Endodermal cell (in vitro differentiated cells): ENCODE measurements at regions not wholly inside any gene's neighbourhood (a gene's known extent, or its start where the extent isn't known, plus 50 kb on each side); places are given as distances from the start of the nearest gene placed in this dataset.

ENCODE experiments used
- DNase-seq: peaks from one replicate; pipeline ENCODE4 v3.0.0-alpha.2; 2017
- H3K27ac ChIP-seq: 2 replicates; pipeline ENCODE4 v1.5.1; 2013; ENCODE audit warnings: mild to moderate bottlenecking, low read depth, low read length, moderate library complexity
- H3K27me3 ChIP-seq: 2 replicates; pipeline ENCODE4 v1.6.1; 2013; ENCODE audit warnings: mild to moderate bottlenecking, low read length, moderate library complexity; ENCODE audit not compliant: insufficient read depth, control insufficient read depth, poor library complexity, severe bottlenecking
- H3K36me3 ChIP-seq: 2 replicates; pipeline ENCODE4 v1.7.0; 2013; ENCODE audit warnings: mild to moderate bottlenecking, low read length, moderate library complexity; ENCODE audit not compliant: control insufficient read depth, insufficient read depth
- H3K4me1 ChIP-seq: one replicate; pipeline ENCODE4 v1.7.0; 2013; ENCODE audit warnings: low read length; ENCODE audit not compliant: control insufficient read depth, insufficient read depth
- H3K4me3 ChIP-seq: 2 replicates; pipeline ENCODE4 v1.5.1; 2013; ENCODE audit warnings: mild to moderate bottlenecking, low read length, moderate library complexity
- H3K9ac ChIP-seq: 2 replicates; pipeline ENCODE4 v1.6.1; 2013; ENCODE audit warnings: mild to moderate bottlenecking, low read length, moderate library complexity; ENCODE audit not compliant: poor library complexity, severe bottlenecking; ENCODE audit errors: extremely low read depth
- H3K9me3 ChIP-seq: 2 replicates; pipeline ENCODE4 v1.6.1; 2013; ENCODE audit warnings: mild to moderate bottlenecking, low read length, moderate library complexity; ENCODE audit not compliant: control insufficient read depth
- H3K27ac Mint-ChIP-seq: 2 replicates; pipeline ENCODE4 v1.8.0; 2020; ENCODE audit warnings: mixed read lengths
- H3K27me3 Mint-ChIP-seq: 2 replicates; pipeline ENCODE4 v1.8.0; 2021; ENCODE audit warnings: mild to moderate bottlenecking, mixed read lengths; ENCODE audit not compliant: insufficient read depth
- H3K36me3 Mint-ChIP-seq: 2 replicates; pipeline ENCODE4 v1.8.0; 2020; ENCODE audit warnings: low read depth, mixed read lengths
- H3K4me1 Mint-ChIP-seq: 2 replicates; pipeline ENCODE4 v1.8.0; 2020; ENCODE audit warnings: mixed read lengths
- H3K4me3 Mint-ChIP-seq: 2 replicates; pipeline ENCODE4 v1.8.0; 2020; ENCODE audit warnings: mild to moderate bottlenecking, moderate library complexity, mixed read lengths
- H3K9me3 Mint-ChIP-seq: 2 replicates; pipeline ENCODE4 v1.8.0; 2020; ENCODE audit warnings: mild to moderate bottlenecking, mixed read lengths
- WGBS, 2 experiments: methylation state at CpG; one replicate each; pipeline versions ENCODE4 v1.1.5 to v1.1.7; 2013; ENCODE audit warnings: missing lambda C conversion rate in 2 of 2, mixed read lengths in 1 of 2; ENCODE audit not compliant: insufficient coverage in 1 of 2, insufficient read length in 1 of 2; 5-methylcytosine and 5-hydroxymethylcytosine counted together
- TF ChIP-seq, protein P1 (sequence below): fragments of 200-600 bp; sonication (generic); conservative IDR thresholded peaks from 2 replicates; pipeline ENCODE4 v1.5.0; 2021; ENCODE audit warnings: antibody characterized with exemption, mild to moderate bottlenecking

DNA sequence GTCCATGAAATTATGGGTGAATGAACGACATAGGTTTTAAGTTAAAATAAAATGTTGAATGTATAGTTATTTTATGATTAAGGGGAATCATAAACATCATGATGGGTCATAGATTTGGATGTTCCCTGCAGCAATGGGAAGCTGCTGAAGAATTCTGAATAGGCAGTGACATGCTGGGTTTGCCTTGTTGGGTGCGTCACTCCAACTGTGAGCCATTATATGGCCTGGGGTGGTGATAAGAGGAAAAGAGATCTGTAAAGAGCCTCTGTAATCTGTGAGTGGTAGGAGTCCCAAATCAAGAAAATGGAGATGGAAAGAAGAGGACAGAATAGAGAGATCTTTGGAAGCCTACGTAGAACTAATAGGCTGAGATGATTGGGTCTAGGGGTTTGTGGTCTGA, 58.1 kb upstream of the GPR26 start:
- no peaks in the 10 kb centered on the region for H3K36me3 Mint-ChIP-seq
- H3K27me3 Mint-ChIP-seq = peaks cover 2% of the 10 kb centered on the region
- no peak overlapping the region for H3K9ac ChIP-seq
- TF ChIP-seq, protein P1, sequence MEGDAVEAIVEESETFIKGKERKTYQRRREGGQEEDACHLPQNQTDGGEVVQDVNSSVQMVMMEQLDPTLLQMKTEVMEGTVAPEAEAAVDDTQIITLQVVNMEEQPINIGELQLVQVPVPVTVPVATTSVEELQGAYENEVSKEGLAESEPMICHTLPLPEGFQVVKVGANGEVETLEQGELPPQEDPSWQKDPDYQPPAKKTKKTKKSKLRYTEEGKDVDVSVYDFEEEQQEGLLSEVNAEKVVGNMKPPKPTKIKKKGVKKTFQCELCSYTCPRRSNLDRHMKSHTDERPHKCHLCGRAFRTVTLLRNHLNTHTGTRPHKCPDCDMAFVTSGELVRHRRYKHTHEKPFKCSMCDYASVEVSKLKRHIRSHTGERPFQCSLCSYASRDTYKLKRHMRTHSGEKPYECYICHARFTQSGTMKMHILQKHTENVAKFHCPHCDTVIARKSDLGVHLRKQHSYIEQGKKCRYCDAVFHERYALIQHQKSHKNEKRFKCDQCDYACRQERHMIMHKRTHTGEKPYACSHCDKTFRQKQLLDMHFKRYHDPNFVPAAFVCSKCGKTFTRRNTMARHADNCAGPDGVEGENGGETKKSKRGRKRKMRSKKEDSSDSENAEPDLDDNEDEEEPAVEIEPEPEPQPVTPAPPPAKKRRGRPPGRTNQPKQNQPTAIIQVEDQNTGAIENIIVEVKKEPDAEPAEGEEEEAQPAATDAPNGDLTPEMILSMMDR = no peak
- H3K9me3 ChIP-seq = no peaks in the 10 kb centered on the region
- H3K4me1 Mint-ChIP-seq = peaks cover 37% of the 10 kb centered on the region
- H3K4me3 ChIP-seq = no peak overlapping the region
- no peaks in the 10 kb centered on the region for H3K27me3 ChIP-seq
- H3K27ac ChIP-seq = no peak overlapping the region
- H3K27ac Mint-ChIP-seq = no peak overlapping the region
- 56 to 57% methylated on average over 2 to 3 of the region's 3 CpGs for WGBS, 2 experiments
- DNase-seq = peak; percentile 73
- H3K4me3 Mint-ChIP-seq = no peak overlapping the region
- no peaks in the 10 kb centered on the region for H3K36me3 ChIP-seq
- peaks cover 3% of the 10 kb centered on the region for H3K4me1 ChIP-seq
- no peaks in the 10 kb centered on the region for H3K9me3 Mint-ChIP-seq

DNA sequence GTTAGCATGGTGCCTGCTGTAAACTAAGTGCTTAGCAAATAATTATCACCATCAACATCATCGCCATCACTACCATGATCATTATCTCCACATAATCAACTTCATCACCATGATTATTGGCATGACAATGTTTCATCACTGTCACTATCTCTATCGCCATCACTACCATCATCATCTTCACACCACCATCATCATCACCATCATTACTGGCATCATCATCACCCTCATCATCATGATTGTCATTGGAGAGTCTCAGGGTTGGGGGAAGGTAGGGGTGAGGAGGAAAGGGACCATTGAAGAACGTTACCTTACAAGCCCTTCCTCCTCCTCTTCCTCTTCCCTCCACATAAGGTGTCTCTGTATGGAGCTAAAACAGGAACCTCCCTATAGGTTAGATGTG, 54.9 kb upstream of the GPR26 start:
- TF ChIP-seq, protein P1 = no peak
- H3K4me3 Mint-ChIP-seq = no peak overlapping the region
- Histone ChIP-seq H3K9ac (no peak overlapping the region), H3K4me1 (peaks cover 3% of the 10 kb centered on the region), H3K4me3 (no peak overlapping the region), H3K9me3 (no peaks in the 10 kb centered on the region), H3K27me3 (peaks cover 15% of the 10 kb centered on the region), H3K27ac (no peak overlapping the region), H3K36me3 (no peaks in the 10 kb centered on the region)
- WGBS, 2 experiments = 87 to 100% methylated on average over 1 to 2 of the region's 3 CpGs
- H3K9me3 Mint-ChIP-seq = no peaks in the 10 kb centered on the region
- H3K27me3 Mint-ChIP-seq = peaks cover 9% of the 10 kb centered on the region
- no peaks in the 10 kb centered on the region for H3K36me3 Mint-ChIP-seq
- no peak for DNase-seq
- peaks cover 31% of the 10 kb centered on the region for H3K4me1 Mint-ChIP-seq
- no peak overlapping the region for H3K27ac Mint-ChIP-seq

DNA sequence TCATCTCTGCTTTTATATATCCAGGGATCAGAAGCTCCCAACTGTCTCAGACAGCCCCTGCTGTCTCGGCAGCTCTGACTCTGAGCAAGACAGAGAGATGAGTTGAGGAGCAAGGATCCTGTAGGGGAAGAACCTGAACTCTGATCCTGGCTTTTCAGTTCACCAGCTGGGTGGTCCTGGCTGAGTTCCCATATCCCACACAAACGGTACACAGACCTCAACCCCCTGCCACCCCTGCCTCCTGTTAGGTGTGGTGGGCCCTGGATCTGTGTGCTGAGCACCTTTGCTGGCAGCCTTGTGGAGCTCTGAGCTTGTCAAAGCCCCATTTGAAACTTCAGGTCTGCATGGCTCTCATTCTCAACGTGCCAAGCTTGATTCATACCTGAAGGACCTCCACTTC, 54.3 kb upstream of the GPR26 start:
- H3K27ac Mint-ChIP-seq = no peak overlapping the region
- WGBS, 2 experiments = 85 to 88% methylated on average over 1 to 3 of the region's 3 CpGs
- no peak overlapping the region for H3K9ac ChIP-seq

More for the DNA sequence above, 54.3 kb upstream of the GPR26 start:
- Mint-ChIP-seq H3K9me3 (no peaks in the 10 kb centered on the region), H3K27me3 (peaks cover 9% of the 10 kb centered on the region), H3K4me3 (no peak overlapping the region), H3K36me3 (no peaks in the 10 kb centered on the region), H3K4me1 (peaks cover 29% of the 10 kb centered on the region)
- DNase-seq = no peak
- Histone ChIP-seq H3K9me3 (no peaks in the 10 kb centered on the region), H3K4me3 (no peak overlapping the region), H3K27me3 (peaks cover 15% of the 10 kb centered on the region), H3K27ac (no peak overlapping the region), H3K36me3 (no peaks in the 10 kb centered on the region), H3K4me1 (peaks cover 3% of the 10 kb centered on the region)
- TF ChIP-seq, protein P1 = no peak
